H1 (cell line): ENCODE measurements at regions not wholly inside any gene's neighbourhood (a gene's known extent, or its start where the extent isn't known, plus 50 kb on each side); places are given as distances from the start of the nearest gene placed in this dataset.

Source experiments
- BCL11A ChIP-seq, 2 experiments: IDR thresholded peaks; one replicate each; pipeline ENCODE4 v1.6.1; 2011; ENCODE audit warnings: low read depth in 2 of 2, low read length in 2 of 2, mild to moderate bottlenecking in 2 of 2
- CHD7 ChIP-seq: fragments of 300-600 bp; sonication (generic); IDR thresholded peaks from 2 replicates; pipeline ENCODE4 v1.7.1; 2012; ENCODE audit warnings: low read length, moderate library complexity, mild to moderate bottlenecking, inconsistent platforms; ENCODE audit not compliant: insufficient replicate concordance
- JUN ChIP-seq: IDR thresholded peaks from 2 replicates; pipeline ENCODE4 v1.6.1; 2011; ENCODE audit warnings: low read depth, mild to moderate bottlenecking, improper control_type of control experiment, low read length
- JUND ChIP-seq: IDR thresholded peaks from 2 replicates; pipeline ENCODE4 v1.6.1; 2011; ENCODE audit warnings: mild to moderate bottlenecking, improper control_type of control experiment, low read length
- KDM1A ChIP-seq: fragments of 200-600, 300-600 bp; sonication (generic); IDR thresholded peaks from 2 replicates; pipeline ENCODE4 v1.7.1; 2016; ENCODE audit warnings: mild to moderate bottlenecking, low read length, borderline replicate concordance
- MAFK ChIP-seq: IDR thresholded peaks from 2 replicates; pipeline ENCODE4 v1.6.1; 2012; ENCODE audit warnings: low read depth, mild to moderate bottlenecking, improper control_type of control experiment, low read length
- SIRT6 ChIP-seq: IDR thresholded peaks from one replicate; pipeline ENCODE4 v1.7.1; 2012; ENCODE audit warnings: low read length, inconsistent platforms
- TAF1 ChIP-seq: IDR thresholded peaks from 2 replicates; pipeline ENCODE4 v1.6.1; 2011; ENCODE audit warnings: mild to moderate bottlenecking, low read depth, low read length
- TCF12 ChIP-seq: IDR thresholded peaks from 2 replicates; pipeline ENCODE4 v1.6.1; 2011; ENCODE audit warnings: low read depth, mild to moderate bottlenecking, low read length
- USF2 ChIP-seq: IDR thresholded peaks from 2 replicates; pipeline ENCODE4 v1.6.1; 2011; ENCODE audit warnings: low read length, improper control_type of control experiment
- YY1 ChIP-seq: IDR thresholded peaks from 2 replicates; pipeline ENCODE4 v1.6.1; 2011; ENCODE audit warnings: low read depth, mild to moderate bottlenecking, low read length

GRCh38 chr17:62892870-62893338 lies 73.1 kb upstream of the TANC2 start (continued):
- TF ChIP-seq CHD7 = no peak
- TF ChIP-seq TCF12 = no peak
- TF ChIP-seq BCL11A (IDR thresholded peaks at IDR 0.05; ENCODE audit: low read depth in 2 of 2, low read length in 2 of 2) = no peak
- TF ChIP-seq KDM1A = no peak
- TF ChIP-seq TAF1 = no peak
- no peak for TF ChIP-seq JUND
- no peak for TF ChIP-seq YY1
- no peak for TF ChIP-seq MAFK
- TF ChIP-seq USF2 = no peak
- TF ChIP-seq JUN = no peak
- no peak for TF ChIP-seq SIRT6
